Gastroesophageal sphincter (tissue), 3 donors: ENCODE measurements at regions not wholly inside any gene's neighbourhood (a gene's known extent, or its start where the extent isn't known, plus 50 kb on each side); places are given as distances from the start of the nearest gene placed in this dataset.

ENCODE experiments used
- CTCF ChIP-seq, 4 experiments: fragments of 200-600 bp in 2 of 4; fragments of 450-650 bp in 2 of 4; sonication (generic) in 1 of 4; IDR thresholded peaks; one replicate each; pipeline ENCODE4 v1.5.1; 2017 to 2019; ENCODE audit warnings: antibody characterized with exemption in 4 of 4, mild to moderate bottlenecking in 2 of 4, moderate library complexity in 2 of 4
- POLR2A ChIP-seq, 2 donors: fragments of 450-650 bp; IDR thresholded peaks; one replicate each; pipeline ENCODE4 v1.6.1; 2017; ENCODE audit warnings: antibody characterized with exemption in 2 of 2, mild to moderate bottlenecking in 2 of 2, moderate library complexity in 1 of 2
- POLR2AphosphoS5 ChIP-seq: sonication (generic); formaldehyde crosslinking; IDR thresholded peaks from one replicate; pipeline ENCODE4 v1.6.1; 2017; ENCODE audit warnings: antibody characterized with exemption

GRCh38 chr13:31912647-31913401 is 118.8 kb upstream of the FRY start:
- TF ChIP-seq POLR2A (IDR thresholded peaks at IDR 0.05), result no peak
- no peak for TF ChIP-seq POLR2AphosphoS5
- no peak for TF ChIP-seq CTCF (IDR thresholded peaks at IDR 0.05)
